GM11168 (cell line): ENCODE measurements at regions not wholly inside any gene's neighbourhood (a gene's known extent, or its start where the extent isn't known, plus 50 kb on each side); places are given as distances from the start of the nearest gene placed in this dataset.
"Not testable (repeated sequence)": the region's sequence is repeated elsewhere in the genome, so short reads cannot be mapped to it uniquely, and the experiment has no call there.

ENCODE experiments used
- in situ Hi-C: fragments of 300-500 bp; cut with MboI; formaldehyde crosslinking; loops from one replicate; pipeline ENCODE4 v1.12.0; 2022; ENCODE audit warnings: low sequenced_read_pairs; ENCODE audit not compliant: unreplicated experiment

GRCh38 chr6:120395784-120396183, 938.5 kb downstream of the TBC1D32 start:
- in situ Hi-C loops: no loop called here

- in situ Hi-C loops: no loop called here
Measured at GRCh38 chr6:120395330-120395729, 939.0 kb downstream of the TBC1D32 start.

GRCh38 chr6:120392941-120393340, 941.3 kb downstream of the TBC1D32 start:
- in situ Hi-C loops: no loop called here

DNA sequence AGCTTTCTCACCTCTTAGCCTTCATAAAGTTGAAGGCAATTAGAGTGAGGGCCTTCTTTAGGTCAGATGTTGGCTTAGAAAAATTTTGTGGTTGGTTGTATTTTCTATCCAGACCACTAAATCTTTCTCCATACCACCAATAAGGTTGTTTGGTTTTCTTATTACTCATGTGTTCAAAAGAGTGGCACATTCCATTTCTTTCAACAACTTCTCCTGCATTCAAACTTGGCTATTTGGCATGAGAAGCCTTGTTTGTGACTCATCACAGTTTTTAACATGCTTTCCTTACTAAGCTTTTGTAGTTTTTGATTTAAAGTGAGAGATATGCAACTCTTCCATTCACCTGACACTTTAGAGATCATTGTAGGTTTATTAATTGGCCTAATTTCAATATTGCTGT, 949.6 kb downstream of the TBC1D32 start:
- in situ Hi-C loops: no loop called here

GRCh38 chr6:120383681-120384080, 950.6 kb downstream of the TBC1D32 start:
- in situ Hi-C loops: no loop called here

DNA sequence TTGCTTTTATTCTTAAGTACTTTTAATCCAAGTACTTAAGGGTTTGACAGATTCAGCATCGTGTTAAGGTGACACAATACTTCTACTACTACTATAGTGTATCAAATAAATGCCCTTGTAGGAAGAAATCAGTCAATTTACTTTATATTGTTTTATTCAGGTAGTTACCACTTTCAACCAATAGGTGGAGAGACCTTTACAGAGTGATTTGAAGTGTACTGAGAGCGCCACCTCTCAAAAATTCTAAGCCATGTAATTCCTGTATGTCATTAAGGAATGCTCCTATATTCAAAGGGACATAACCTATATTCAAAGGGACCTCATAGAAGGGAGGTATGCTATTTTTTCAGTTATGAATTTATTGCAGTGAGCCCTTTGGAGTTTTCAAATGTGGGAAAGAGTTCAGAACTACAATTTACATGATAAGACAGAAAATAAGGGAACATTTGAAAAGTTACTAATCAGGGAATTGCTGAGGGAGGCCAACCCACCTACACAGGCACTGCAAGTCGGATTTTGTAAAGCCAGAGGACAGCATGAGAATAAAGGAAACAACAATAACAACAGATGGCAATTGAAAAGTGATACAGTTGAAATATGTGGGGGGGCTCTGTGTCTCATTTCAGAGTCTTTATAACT, 955.6 kb downstream of the TBC1D32 start:
- in situ Hi-C loops: no loop called here

GRCh38 chr6:120373185-120373584, 961.1 kb downstream of the TBC1D32 start:
- in situ Hi-C loops: no loop called here

GRCh38 chr6:120363429-120363828, 970.9 kb downstream of the TBC1D32 start:
- in situ Hi-C loops: no loop called here

DNA sequence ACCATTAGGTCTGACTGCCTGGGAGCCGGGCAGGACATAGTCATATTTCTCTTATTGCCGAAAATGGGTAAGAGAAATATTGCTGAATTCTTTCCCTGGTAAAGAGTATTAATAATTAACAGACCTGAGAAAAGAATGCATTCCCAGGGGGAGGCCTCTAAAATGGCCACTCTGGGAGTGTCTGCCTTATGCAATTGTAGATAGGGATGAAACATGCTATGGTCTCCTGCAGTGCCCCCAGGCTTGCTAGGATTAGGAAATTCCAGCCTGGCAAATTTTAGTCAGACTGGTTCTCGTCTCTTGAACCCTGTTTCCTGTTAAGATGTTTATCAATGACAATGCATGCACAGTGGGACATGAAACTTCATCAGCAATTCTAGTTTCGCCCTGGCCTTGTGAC, 975.7 kb downstream of the TBC1D32 start:
- in situ Hi-C loops: not testable (repeated sequence)

- in situ Hi-C loops: no loop called here
Measured at GRCh38 chr6:120357447-120357846, 976.8 kb downstream of the TBC1D32 start.

GRCh38 chr6:120355822-120356221, 978.5 kb downstream of the TBC1D32 start:
- in situ Hi-C loops: no loop called here

DNA sequence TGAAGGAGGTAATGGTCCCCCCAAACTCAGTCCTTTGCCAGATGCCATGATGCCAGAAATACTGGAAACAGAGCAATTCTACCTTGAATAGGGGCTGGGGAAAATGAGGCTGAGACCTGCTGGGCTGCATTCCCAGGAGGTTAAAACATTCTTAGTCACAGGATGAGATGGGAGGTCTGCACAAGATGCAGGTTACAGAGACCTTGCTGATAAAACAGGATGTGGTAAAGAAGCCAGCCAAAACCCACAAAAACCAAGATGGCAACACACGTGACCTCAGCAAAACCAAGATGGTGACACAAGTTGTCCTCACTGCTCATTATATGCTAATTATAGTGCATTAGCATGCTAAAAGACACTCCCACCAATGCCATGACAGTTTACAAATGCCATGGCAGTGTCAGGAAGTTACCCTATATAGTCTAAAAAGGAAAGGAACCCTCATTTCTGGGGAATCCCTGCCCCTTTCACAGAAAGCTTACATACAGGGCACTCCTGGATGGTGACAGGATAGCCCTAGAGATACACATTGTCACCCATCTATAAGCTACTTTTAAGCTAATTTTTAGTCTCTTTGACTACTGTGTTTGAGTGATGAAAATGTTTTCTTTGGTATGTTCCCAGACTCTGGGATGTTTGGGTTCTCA, 979.7 kb downstream of the TBC1D32 start:
- in situ Hi-C loops: no loop called here

DNA sequence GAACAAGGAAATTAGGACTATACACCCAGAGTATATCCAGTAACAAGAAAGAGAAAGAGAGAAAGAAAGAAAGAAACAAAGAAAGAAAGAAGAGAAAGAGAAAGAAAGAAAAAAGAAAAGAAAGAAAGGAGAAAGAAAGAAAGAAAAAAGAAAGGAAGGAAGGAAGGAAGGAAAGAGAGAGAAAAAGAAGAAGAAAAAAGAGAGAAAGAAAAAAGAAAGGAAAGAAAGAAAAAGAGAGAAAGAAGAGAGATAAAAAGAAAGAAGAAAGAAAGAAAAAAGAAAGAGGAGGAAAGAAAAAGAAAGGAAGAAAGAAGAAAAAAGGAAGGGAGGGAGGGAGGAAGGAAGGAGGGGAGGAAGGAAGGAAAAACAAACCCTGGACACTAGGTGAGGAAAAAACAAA, 981.8 kb downstream of the TBC1D32 start:
- in situ Hi-C loops: no loop called here

- in situ Hi-C loops: no loop called here
Measured at GRCh38 chr6:120348926-120349325, 985.4 kb downstream of the TBC1D32 start.

DNA sequence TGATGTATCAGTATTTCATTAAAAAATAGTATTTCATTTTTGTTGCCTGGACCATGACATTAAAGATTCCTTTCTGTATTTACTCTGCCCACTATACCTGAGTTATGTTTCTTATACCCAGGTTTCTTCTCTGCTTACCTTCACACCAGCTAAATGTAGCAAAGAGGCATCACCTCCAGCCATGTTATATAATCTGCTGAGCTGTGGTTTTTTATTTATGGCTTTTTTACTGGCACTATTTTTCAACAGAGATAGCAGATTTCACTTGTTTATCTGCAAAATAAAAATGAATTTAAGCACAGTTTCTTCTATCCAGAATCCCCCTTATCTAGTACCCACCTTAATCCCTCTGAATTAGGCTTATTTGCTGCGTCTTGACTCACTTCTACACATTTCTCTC, 979.0 kb upstream of the MAN1A1 start:
- in situ Hi-C loops: no loop called here

DNA sequence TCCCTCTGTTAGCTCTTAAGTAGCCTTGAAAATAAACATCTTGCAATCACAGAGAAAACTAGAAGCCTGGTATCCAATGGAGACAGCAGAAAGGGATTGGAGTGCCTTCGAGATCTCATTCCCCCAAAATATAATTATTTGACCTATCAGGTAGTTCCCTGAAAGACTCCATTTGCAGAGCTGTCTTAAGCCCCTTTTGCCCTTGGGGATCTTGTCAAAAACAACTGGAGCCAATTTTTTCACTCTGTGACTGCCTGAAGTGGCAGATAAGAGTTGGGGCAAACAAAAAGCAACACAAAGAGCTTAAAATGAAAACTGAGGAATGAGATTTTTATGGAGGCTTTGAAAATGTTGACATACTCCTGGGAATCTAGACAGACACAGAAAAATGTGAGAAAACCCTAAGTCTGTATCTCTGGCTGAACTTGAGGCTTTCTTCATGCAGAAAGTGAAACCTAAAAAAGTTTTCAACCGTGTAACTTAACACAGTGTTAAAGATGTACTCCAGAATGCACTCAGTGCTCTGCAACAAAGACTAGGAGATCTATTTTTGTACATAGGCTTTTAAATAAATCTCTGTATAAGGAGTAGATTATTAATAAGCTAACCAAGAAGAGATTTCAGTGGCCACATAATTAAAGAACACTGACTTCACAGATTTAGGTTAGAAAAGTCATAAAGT, 971.1 kb upstream of the MAN1A1 start:
- in situ Hi-C loops: no loop called here

DNA sequence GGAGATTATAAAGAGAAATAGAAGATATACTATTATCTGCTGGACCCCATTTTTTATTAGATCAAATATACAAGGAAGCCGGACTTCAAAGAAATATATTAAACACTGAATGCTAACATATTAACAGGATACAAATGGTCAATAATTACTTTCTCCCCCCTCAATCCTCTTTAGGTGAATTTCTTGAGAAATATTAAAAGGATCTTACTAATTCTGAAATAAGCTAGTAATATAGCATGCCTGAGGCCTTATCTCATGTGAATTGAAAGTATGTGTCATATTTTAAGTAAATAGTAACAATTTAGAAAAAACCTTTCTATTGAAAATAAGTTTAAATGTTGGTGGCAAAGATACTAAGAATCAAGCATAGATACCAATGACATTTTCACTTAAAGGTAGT, 954.7 kb upstream of the MAN1A1 start:
- in situ Hi-C loops: no loop called here

GRCh38 chr6:120303527-120303926, 954.0 kb upstream of the MAN1A1 start:
- in situ Hi-C loops: no loop called here

GRCh38 chr6:120302041-120302440, 952.5 kb upstream of the MAN1A1 start:
- in situ Hi-C loops: no loop called here

DNA sequence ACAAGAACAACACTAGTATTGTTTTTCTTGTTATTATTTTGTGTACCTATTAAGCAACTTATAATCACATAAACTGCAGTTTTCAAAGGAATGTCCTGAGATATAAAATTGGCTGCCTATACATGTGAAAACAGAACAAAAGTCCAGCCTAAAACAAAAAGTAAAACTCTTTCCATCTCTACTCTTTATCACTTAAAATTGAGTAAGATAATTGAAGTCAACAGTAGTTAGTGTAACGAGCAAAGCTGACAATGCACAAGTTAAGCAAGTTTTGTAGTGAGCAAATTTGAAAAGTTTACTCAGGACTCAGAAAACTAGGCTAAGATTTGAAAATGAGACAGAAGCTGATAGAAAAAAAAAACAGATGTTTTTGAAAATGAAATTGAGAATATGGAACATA, 941.4 kb upstream of the MAN1A1 start:
- in situ Hi-C loops: no loop called here

DNA sequence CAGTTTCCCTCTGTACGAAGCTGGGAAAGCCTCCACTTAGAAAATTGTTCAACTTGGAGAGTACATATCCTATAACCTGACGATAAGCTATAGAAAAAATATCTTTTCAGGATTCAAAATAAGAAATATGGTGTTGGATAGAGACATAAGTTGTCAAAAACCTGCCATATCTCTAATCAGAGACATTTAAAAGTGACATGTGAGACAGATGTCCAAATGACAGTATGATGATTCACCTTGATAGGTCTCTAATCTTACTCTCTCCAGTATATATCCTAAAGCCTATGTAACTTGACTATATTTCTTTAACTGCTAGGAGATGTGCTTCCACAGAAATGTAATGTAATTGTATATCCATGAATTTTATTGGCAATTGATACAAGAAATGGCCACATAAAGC, 932.4 kb upstream of the MAN1A1 start:
- in situ Hi-C loops: no loop called here
